Neural cell (in vitro differentiated cells): ENCODE measurements at regions not wholly inside any gene's neighbourhood (a gene's known extent, or its start where the extent isn't known, plus 50 kb on each side); places are given as distances from the start of the nearest gene placed in this dataset.

Experiments
- CTCF ChIP-seq: fragments of 450-650 bp; IDR thresholded peaks from 2 replicates; pipeline ENCODE4 v1.5.1; 2014; ENCODE audit warnings: antibody characterized with exemption, mild to moderate bottlenecking, moderate library complexity; ENCODE audit not compliant: poor library complexity, severe bottlenecking
- EZH2 ChIP-seq: fragments of 200-600, 300-800 bp; shearing (Covaris generic), sonication (generic); IDR thresholded peaks from 2 replicates; pipeline ENCODE4 v1.6.1; 2014; ENCODE audit warnings: antibody characterized with exemption, low read length, borderline replicate concordance, mild to moderate bottlenecking; ENCODE audit not compliant: insufficient read depth, poor library complexity, severe bottlenecking
- POLR2AphosphoS5 ChIP-seq: IDR thresholded peaks from 2 replicates; pipeline ENCODE4 v1.6.1; 2012
- REST ChIP-seq: IDR thresholded peaks from 2 replicates; pipeline ENCODE4 v1.6.1; 2012; ENCODE audit warnings: borderline replicate concordance
- TAF1 ChIP-seq: IDR thresholded peaks from 2 replicates; pipeline ENCODE4 v1.6.1; 2012; ENCODE audit warnings: low read depth

- TF ChIP-seq CTCF (no peak), EZH2 (no peak), POLR2AphosphoS5 (no peak), REST (no peak), TAF1 (no peak)
These were observed 114.0 kb upstream of the SLC35G4 start for GRCh38 chr18:11495441-11495840.
